B cell (primary cell): ENCODE measurements at regions not wholly inside any gene's neighbourhood (a gene's known extent, or its start where the extent isn't known, plus 50 kb on each side); places are given as distances from the start of the nearest gene placed in this dataset.

Experiments used
- EZH2 ChIP-seq: IDR thresholded peaks from 2 replicates; pipeline ENCODE4 v1.6.1; 2012; ENCODE audit warnings: borderline replicate concordance, low read depth, mild to moderate bottlenecking, moderate library complexity, low read length; ENCODE audit not compliant: insufficient read depth, poor library complexity, severe bottlenecking
- TF ChIP-seq, protein P1 (sequence below): fragments of 200-600 bp; IDR thresholded peaks from one replicate; pipeline ENCODE4 v1.8.0; 2022; ENCODE audit warnings: antibody characterized with exemption, mild to moderate bottlenecking

DNA sequence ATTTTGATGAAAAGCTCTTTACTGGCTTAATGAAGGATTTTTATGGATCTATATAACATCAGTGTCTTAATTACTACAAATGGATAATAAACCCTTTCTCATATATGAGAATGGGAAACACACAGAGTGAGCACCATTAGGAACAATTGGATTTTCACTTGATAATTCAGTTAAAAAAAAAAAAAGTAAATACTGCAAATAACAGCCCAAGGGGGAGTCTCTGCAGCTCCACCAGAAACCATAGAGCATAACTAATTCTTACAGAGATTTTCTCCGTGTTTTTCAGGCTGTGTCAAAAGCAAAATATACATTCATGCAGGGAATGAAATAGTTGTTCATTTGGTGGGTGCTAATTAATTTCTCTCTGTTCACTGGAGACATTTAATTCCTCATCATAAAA is 125.3 kb downstream of the EBLN2 start:
- TF ChIP-seq, protein P1, sequence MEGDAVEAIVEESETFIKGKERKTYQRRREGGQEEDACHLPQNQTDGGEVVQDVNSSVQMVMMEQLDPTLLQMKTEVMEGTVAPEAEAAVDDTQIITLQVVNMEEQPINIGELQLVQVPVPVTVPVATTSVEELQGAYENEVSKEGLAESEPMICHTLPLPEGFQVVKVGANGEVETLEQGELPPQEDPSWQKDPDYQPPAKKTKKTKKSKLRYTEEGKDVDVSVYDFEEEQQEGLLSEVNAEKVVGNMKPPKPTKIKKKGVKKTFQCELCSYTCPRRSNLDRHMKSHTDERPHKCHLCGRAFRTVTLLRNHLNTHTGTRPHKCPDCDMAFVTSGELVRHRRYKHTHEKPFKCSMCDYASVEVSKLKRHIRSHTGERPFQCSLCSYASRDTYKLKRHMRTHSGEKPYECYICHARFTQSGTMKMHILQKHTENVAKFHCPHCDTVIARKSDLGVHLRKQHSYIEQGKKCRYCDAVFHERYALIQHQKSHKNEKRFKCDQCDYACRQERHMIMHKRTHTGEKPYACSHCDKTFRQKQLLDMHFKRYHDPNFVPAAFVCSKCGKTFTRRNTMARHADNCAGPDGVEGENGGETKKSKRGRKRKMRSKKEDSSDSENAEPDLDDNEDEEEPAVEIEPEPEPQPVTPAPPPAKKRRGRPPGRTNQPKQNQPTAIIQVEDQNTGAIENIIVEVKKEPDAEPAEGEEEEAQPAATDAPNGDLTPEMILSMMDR = no peak
- no peak for TF ChIP-seq EZH2
